Loucy (cell line): ENCODE measurements at regions not wholly inside any gene's neighbourhood (a gene's known extent, or its start where the extent isn't known, plus 50 kb on each side); places are given as distances from the start of the nearest gene placed in this dataset.

ENCODE experiments used
- EZH2phosphoT487 ChIP-seq: fragments of 200-600 bp; IDR thresholded peaks from 2 replicates; pipeline ENCODE4 v1.6.1; 2018; ENCODE audit warnings: antibody characterized with exemption, mild to moderate bottlenecking, moderate library complexity, borderline replicate concordance
- TF ChIP-seq, protein P1 (sequence below): fragments of 200-600 bp; sonication (generic); conservative IDR thresholded peaks from 2 replicates; pipeline ENCODE4 v1.5.1; 2014; ENCODE audit warnings: mild to moderate bottlenecking, antibody characterized with exemption, low read length

GRCh38 chr14:92264195-92264594 lies 58.8 kb upstream of the SLC24A4 start:
- TF ChIP-seq, protein P1, sequence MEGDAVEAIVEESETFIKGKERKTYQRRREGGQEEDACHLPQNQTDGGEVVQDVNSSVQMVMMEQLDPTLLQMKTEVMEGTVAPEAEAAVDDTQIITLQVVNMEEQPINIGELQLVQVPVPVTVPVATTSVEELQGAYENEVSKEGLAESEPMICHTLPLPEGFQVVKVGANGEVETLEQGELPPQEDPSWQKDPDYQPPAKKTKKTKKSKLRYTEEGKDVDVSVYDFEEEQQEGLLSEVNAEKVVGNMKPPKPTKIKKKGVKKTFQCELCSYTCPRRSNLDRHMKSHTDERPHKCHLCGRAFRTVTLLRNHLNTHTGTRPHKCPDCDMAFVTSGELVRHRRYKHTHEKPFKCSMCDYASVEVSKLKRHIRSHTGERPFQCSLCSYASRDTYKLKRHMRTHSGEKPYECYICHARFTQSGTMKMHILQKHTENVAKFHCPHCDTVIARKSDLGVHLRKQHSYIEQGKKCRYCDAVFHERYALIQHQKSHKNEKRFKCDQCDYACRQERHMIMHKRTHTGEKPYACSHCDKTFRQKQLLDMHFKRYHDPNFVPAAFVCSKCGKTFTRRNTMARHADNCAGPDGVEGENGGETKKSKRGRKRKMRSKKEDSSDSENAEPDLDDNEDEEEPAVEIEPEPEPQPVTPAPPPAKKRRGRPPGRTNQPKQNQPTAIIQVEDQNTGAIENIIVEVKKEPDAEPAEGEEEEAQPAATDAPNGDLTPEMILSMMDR, result no peak
- no peak for TF ChIP-seq EZH2phosphoT487
